ENCODE measurements at regions not wholly inside any gene's neighbourhood (a gene's known extent, or its start where the extent isn't known, plus 50 kb on each side); places are given as distances from the start of the nearest gene placed in this dataset.

DNA sequence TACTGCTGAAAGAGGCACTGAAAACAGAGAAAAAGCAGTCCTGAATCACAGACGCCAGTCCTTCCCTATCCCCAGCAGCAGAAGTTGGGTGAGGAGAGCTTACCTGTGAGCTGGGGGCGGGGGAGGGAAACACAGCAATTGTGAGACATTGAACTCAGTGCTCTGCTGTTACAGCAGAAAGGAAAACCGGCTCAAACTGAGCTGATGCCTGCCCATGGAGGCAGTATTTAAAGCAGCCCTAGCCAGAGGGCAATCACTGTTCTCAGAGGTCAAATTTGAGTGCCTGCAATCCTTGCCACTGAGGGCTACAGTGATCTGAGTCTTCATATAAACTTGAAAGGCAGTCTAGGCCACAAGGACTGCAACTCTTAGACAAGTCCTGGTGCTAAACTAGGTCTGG lies 220.7 kb downstream of the GRXCR1 start:
- no peak for TF ChIP-seq POLR2A (IDR thresholded peaks at IDR 0.05)
- TF ChIP-seq, protein P1, sequence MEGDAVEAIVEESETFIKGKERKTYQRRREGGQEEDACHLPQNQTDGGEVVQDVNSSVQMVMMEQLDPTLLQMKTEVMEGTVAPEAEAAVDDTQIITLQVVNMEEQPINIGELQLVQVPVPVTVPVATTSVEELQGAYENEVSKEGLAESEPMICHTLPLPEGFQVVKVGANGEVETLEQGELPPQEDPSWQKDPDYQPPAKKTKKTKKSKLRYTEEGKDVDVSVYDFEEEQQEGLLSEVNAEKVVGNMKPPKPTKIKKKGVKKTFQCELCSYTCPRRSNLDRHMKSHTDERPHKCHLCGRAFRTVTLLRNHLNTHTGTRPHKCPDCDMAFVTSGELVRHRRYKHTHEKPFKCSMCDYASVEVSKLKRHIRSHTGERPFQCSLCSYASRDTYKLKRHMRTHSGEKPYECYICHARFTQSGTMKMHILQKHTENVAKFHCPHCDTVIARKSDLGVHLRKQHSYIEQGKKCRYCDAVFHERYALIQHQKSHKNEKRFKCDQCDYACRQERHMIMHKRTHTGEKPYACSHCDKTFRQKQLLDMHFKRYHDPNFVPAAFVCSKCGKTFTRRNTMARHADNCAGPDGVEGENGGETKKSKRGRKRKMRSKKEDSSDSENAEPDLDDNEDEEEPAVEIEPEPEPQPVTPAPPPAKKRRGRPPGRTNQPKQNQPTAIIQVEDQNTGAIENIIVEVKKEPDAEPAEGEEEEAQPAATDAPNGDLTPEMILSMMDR (IDR thresholded peaks at IDR 0.05), result no peak
